ENCODE measurements at regions not wholly inside any gene's neighbourhood (a gene's known extent, or its start where the extent isn't known, plus 50 kb on each side); places are given as distances from the start of the nearest gene placed in this dataset.
"Not testable (repeated sequence)": the region's sequence is repeated elsewhere in the genome, so short reads cannot be mapped to it uniquely, and the experiment has no call there.

- no peak for TF ChIP-seq CTCF (conservative IDR thresholded peaks at IDR 0.05; ENCODE audit: low read depth, low read length)
- no peak for DNase-seq (ENCODE audit: low read depth)
- no peak overlapping the region for H3K4me3 ChIP-seq (ENCODE audit: low read length)
These were observed 140.7 kb upstream of the THUMPD2 start for GRCh38 chr2:39919511-39920306.

GRCh38 chr2:39918886-39919285 is 139.8 kb upstream of the THUMPD2 start:
- no peak overlapping the region for H3K4me3 ChIP-seq (ENCODE audit: low read length)
- no peak for DNase-seq (ENCODE audit: low read depth)
- no peak for TF ChIP-seq CTCF (conservative IDR thresholded peaks at IDR 0.05; ENCODE audit: low read depth, low read length)

GRCh38 chr2:39917371-39917770 is 138.3 kb upstream of the THUMPD2 start:
- not testable (repeated sequence) for DNase-seq (ENCODE audit: low read depth)

GRCh38 chr2:39914949-39915348 is 135.9 kb upstream of the THUMPD2 start:
- no peak overlapping the region for H3K4me3 ChIP-seq (ENCODE audit: low read length)
- no peak for DNase-seq (ENCODE audit: low read depth)
- no peak for TF ChIP-seq CTCF (conservative IDR thresholded peaks at IDR 0.05; ENCODE audit: low read depth, low read length)

More at GRCh38 chr2:39917371-39917770, 138.3 kb upstream of the THUMPD2 start:
- not testable (repeated sequence) for H3K4me3 ChIP-seq (ENCODE audit: low read length)

- H3K4me3 ChIP-seq (ENCODE audit: low read length), result no peak overlapping the region
- peak; percentile 62 for DNase-seq (ENCODE audit: low read depth)
- TF ChIP-seq CTCF (conservative IDR thresholded peaks at IDR 0.05; ENCODE audit: low read depth, low read length), result peak; percentile 74
These were observed 134.8 kb upstream of the THUMPD2 start for GRCh38 chr2:39913648-39914461.

GRCh38 chr2:39902103-39902502 is 123.0 kb upstream of the THUMPD2 start:
- no peak for DNase-seq (ENCODE audit: low read depth)
- TF ChIP-seq CTCF (conservative IDR thresholded peaks at IDR 0.05; ENCODE audit: low read depth, low read length), result no peak
- no peak overlapping the region for H3K4me3 ChIP-seq (ENCODE audit: low read length)

- no peak for DNase-seq (ENCODE audit: low read depth)
These were observed 119.9 kb upstream of the THUMPD2 start for GRCh38 chr2:39898934-39899333.

More at GRCh38 chr2:39898934-39899333, 119.9 kb upstream of the THUMPD2 start:
- H3K4me3 ChIP-seq (ENCODE audit: low read length), result no peak overlapping the region
- no peak for TF ChIP-seq CTCF (conservative IDR thresholded peaks at IDR 0.05; ENCODE audit: low read depth, low read length)

All from retinal pigment epithelial cell (primary cell).